OCI-LY7 (cell line): ENCODE measurements at regions not wholly inside any gene's neighbourhood (a gene's known extent, or its start where the extent isn't known, plus 50 kb on each side); places are given as distances from the start of the nearest gene placed in this dataset.

Source experiments
- BruUV-seq: library from RNA; stranded (reverse); fragments of 400-500 nt; replicated peaks from 2 replicates; lab custom pipeline; 2021; lab: Mats Ljungman, UMichigan
- CTCF ChIA-PET: fragments of 300-600 bp; sonication (Branson Sonifier 250); formaldehyde crosslinking; loops from one replicate; lab custom pipeline; 2022; ENCODE audit warnings: antibody characterized with exemption; ENCODE audit not compliant: unreplicated experiment; lab: Charles Lee
- POLR2A ChIA-PET: fragments of 300-600 bp; sonication (Branson Sonifier 250); formaldehyde crosslinking; loops from one replicate; lab custom pipeline; 2022; ENCODE audit warnings: antibody characterized with exemption; lab: Charles Lee
- DNase-seq: peaks from one replicate; pipeline ENCODE4 v3.0.0-alpha.2; 2015; ENCODE audit warnings: low spot score
- H2AFZ ChIP-seq: fragments of 200-600 bp; sonication (generic), shearing (Covaris generic); 2 replicates; pipeline ENCODE4 v1.6.1; 2014; ENCODE audit warnings: mild to moderate bottlenecking, antibody characterized with exemption, low read length, moderate library complexity
- H3K27ac ChIP-seq: fragments of 200-600 bp; sonication (generic); 2 replicates; pipeline ENCODE4 v1.5.1; 2014; ENCODE audit warnings: mixed run types, low read depth, mild to moderate bottlenecking, moderate library complexity, low read length, inconsistent platforms; ENCODE audit not compliant: poor library complexity, severe bottlenecking
- H3K36me3 ChIP-seq: fragments of 200-600 bp; sonication (generic); 2 replicates; pipeline ENCODE4 v1.6.1; 2014; ENCODE audit warnings: mild to moderate bottlenecking, antibody characterized with exemption, low read length, moderate library complexity, mixed read lengths; ENCODE audit not compliant: insufficient read depth
- H3K4me1 ChIP-seq: fragments of 200-600 bp; sonication (generic); 2 replicates; pipeline ENCODE4 v1.5.1; 2014; ENCODE audit warnings: mild to moderate bottlenecking, low read length; ENCODE audit not compliant: insufficient read depth, poor library complexity, severe bottlenecking
- H3K4me2 ChIP-seq: fragments of 200-600 bp; sonication (generic); 2 replicates; pipeline ENCODE4 v1.6.1; 2014; ENCODE audit warnings: mild to moderate bottlenecking, low read length
- H3K4me3 ChIP-seq: fragments of 200-600 bp; sonication (generic); 2 replicates; pipeline ENCODE4 v1.5.1; 2014; ENCODE audit warnings: mild to moderate bottlenecking, low read depth, low read length; ENCODE audit not compliant: poor library complexity, severe bottlenecking
- H3K79me2 ChIP-seq: fragments of 200-600 bp; sonication (generic); 2 replicates; pipeline ENCODE4 v1.6.1; 2016; ENCODE audit warnings: low read depth, mild to moderate bottlenecking, low read length, moderate library complexity, mixed read lengths; ENCODE audit not compliant: insufficient read depth
- H3K9me2 ChIP-seq: fragments of 200-600 bp; sonication (generic); 2 replicates; pipeline ENCODE4 v1.6.1; 2016; ENCODE audit warnings: mild to moderate bottlenecking, low read length, mixed read lengths; ENCODE audit not compliant: insufficient read depth
- H3K9me3 ChIP-seq: fragments of 200-600 bp; sonication (generic); 2 replicates; pipeline ENCODE4 v1.6.1; 2014; ENCODE audit warnings: mild to moderate bottlenecking, mixed run types, low read length, mixed read lengths
- H4K20me1 ChIP-seq: fragments of 200-600 bp; sonication (generic); 2 replicates; pipeline ENCODE4 v1.6.1; 2014; ENCODE audit warnings: mild to moderate bottlenecking, antibody characterized with exemption, low read length, moderate library complexity, mixed read lengths; ENCODE audit not compliant: insufficient read depth
- EZH2phosphoT487 ChIP-seq: fragments of 200-600 bp; sonication (generic); IDR thresholded peaks from 2 replicates; pipeline ENCODE4 v1.6.1; 2018; ENCODE audit warnings: low read depth, borderline replicate concordance, mild to moderate bottlenecking, mixed run types, antibody characterized with exemption, low read length, moderate library complexity, mixed read lengths
- intact Hi-C: fragments of 100-400 bp; cut with micrococcal nuclease; formaldehyde crosslinking; loops from one replicate; pipeline ENCODE4 v1.10.0; 2022; ENCODE audit not compliant: unreplicated experiment
- TF ChIP-seq, protein P1 (sequence below): fragments of 200-600 bp; sonication (generic); conservative IDR thresholded peaks from 2 replicates; pipeline ENCODE4 v1.5.1; 2014; ENCODE audit warnings: mild to moderate bottlenecking, antibody characterized with exemption, low read length, moderate library complexity, mixed read lengths

DNA sequence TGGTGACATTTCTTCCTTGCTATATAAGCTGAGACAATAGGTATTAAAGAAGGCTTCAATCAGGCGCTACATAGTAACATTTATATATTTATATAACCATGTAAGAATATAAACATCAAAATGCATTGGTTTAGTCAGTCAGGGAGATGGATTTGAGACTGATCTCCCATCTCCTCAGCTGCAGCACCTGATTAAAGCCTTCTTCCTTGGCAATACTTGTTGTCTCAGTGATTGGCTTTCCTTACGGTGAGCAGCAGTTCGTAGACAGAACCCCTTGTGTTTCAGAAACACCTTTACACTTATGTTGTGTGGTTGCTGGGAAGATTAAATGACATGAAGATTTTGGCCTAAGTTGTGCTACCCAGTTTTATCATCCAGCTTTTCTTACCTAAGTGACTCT, 323.3 kb upstream of the DUSP10 start:
- no peak for TF ChIP-seq EZH2phosphoT487
- TF ChIP-seq, protein P1, sequence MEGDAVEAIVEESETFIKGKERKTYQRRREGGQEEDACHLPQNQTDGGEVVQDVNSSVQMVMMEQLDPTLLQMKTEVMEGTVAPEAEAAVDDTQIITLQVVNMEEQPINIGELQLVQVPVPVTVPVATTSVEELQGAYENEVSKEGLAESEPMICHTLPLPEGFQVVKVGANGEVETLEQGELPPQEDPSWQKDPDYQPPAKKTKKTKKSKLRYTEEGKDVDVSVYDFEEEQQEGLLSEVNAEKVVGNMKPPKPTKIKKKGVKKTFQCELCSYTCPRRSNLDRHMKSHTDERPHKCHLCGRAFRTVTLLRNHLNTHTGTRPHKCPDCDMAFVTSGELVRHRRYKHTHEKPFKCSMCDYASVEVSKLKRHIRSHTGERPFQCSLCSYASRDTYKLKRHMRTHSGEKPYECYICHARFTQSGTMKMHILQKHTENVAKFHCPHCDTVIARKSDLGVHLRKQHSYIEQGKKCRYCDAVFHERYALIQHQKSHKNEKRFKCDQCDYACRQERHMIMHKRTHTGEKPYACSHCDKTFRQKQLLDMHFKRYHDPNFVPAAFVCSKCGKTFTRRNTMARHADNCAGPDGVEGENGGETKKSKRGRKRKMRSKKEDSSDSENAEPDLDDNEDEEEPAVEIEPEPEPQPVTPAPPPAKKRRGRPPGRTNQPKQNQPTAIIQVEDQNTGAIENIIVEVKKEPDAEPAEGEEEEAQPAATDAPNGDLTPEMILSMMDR = no peak
- no peak overlapping the region for H2AFZ ChIP-seq
- H3K4me3 ChIP-seq = no peak overlapping the region
- H3K79me2 ChIP-seq = no peaks in the 10 kb centered on the region
- H4K20me1 ChIP-seq = no peaks in the 10 kb centered on the region
- intact Hi-C loops = no loop called here
- H3K9me2 ChIP-seq = no peaks in the 10 kb centered on the region
- POLR2A ChIA-PET = interaction anchor here (0.7 kb wide), 1 partner anchor 1971 kb away, joined by 3 read pairs; the partner anchor contains the start of gene IARS2
- no peak for DNase-seq
- CTCF ChIA-PET = no interaction called here
- no peaks in the 10 kb centered on the region for H3K36me3 ChIP-seq
- H3K4me2 ChIP-seq = no peak overlapping the region
- no TSS peak for BruUV-seq
- no peaks in the 10 kb centered on the region for H3K9me3 ChIP-seq
- H3K4me1 ChIP-seq = no peaks in the 10 kb centered on the region
- H3K27ac ChIP-seq = no peak overlapping the region

DNA sequence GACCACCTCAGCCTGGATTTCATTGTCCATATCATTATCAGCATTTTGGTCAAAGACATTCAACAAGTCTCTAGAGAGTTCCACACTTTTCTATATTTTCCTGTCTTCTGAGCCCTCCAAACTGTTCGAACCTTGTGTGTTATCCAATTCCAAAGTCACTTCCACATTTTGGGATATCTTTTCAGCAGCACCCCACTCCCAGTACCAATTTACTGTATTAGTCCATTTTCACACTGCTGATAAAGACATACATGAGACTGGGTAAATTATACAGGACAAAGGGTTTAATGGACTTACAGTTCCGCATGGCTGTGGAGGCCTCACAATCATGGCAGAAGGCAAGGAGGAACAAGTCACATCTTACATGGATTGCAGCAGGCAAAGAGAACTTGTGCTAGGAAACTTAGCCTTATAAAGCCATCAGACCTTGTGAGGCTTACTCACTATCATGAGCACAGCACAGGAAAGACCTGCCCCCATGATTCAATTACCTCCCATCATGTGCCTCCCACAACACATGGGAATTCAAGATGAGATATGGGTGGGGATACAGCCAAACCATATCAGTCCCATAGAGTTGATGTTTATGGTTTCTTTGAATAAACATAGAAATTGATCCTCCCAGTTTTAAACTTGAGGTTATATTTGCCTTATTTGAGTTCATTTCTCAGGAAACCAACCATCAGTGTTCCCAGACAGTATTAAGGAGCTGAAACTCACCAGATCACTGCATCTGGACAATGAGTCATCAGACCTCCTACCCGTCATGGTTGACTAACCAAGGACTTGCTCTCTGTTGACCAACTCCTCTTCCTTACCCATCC, 322.7 kb upstream of the DUSP10 start:
- DNase-seq = no peak
- Histone ChIP-seq H3K9me3 (no peaks in the 10 kb centered on the region), H3K4me1 (no peaks in the 10 kb centered on the region), H3K4me3 (no peak overlapping the region), H3K79me2 (no peaks in the 10 kb centered on the region), H2AFZ (no peak overlapping the region), H3K27ac (no peak overlapping the region), H4K20me1 (no peaks in the 10 kb centered on the region), H3K36me3 (no peaks in the 10 kb centered on the region), H3K4me2 (no peak overlapping the region), H3K9me2 (no peaks in the 10 kb centered on the region)
- no TSS peak for BruUV-seq
- TF ChIP-seq, protein P1 = no peak
- no peak for TF ChIP-seq EZH2phosphoT487
- ChIA-PET POLR2A (interaction anchor here (0.7 kb wide), 1 partner anchor 1971 kb away, joined by 3 read pairs; the partner anchor contains the start of gene IARS2), CTCF (no interaction called here)
- intact Hi-C loops = no loop called here

DNA sequence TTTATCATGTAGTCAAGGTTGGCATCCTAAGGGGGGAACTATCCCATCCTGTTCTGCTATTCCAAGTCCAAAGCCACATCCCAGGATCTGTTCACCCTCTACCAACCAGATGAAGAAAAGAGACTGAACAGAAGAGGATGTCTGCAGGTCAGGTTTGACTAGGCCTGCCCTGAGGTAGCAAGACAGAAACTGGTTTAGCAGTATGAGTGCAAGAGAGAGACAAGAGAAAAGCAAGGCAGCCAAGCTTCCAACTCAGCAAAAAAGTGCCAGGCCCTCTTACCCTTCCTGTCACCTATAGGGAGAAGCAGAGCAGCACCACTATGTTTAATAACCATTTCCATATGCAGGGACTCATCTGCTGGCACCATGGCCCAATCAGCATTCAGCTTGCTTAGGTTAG, 320.8 kb upstream of the DUSP10 start:
- Histone ChIP-seq H3K79me2 (no peaks in the 10 kb centered on the region), H3K36me3 (no peaks in the 10 kb centered on the region), H3K27ac (no peak overlapping the region), H3K9me3 (no peaks in the 10 kb centered on the region), H3K4me3 (no peak overlapping the region), H3K4me1 (no peaks in the 10 kb centered on the region), H4K20me1 (no peaks in the 10 kb centered on the region), H3K9me2 (no peaks in the 10 kb centered on the region), H2AFZ (no peak overlapping the region), H3K4me2 (no peak overlapping the region)
- no peak for TF ChIP-seq EZH2phosphoT487
- TF ChIP-seq, protein P1 = no peak
- no TSS peak for BruUV-seq
- intact Hi-C loops = no loop called here
- no peak for DNase-seq
- POLR2A ChIA-PET = no interaction called here
- CTCF ChIA-PET = no interaction called here
